HG03097 (cell line): ENCODE measurements at regions not wholly inside any gene's neighbourhood (a gene's known extent, or its start where the extent isn't known, plus 50 kb on each side); places are given as distances from the start of the nearest gene placed in this dataset.

Experiments used
- ATAC-seq: cut with Tn5 transposase; IDR thresholded peaks from one replicate; pipeline ENCODE4 v1.9.1; 2021; ENCODE audit not compliant: unreplicated experiment, low FRiP score

DNA sequence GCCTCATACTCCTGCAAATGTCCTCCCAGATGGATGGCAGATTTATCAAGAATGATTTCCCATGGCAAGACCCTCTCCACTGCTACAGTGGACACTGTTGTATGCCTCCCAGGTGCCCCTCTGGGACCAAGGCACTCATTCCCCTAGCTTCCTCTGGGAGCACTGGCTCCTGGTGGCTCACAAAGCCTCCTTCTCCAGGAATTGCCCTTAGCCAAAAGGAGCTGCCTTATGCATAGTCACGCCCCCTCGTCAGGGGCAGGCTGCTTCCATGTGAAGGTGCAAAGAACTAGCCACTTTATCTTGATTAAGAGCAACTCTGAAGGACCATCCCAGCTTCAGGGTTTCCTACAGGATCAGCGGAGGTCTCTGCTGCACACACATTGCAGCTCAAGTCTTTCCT lies 358.1 kb downstream of the CDK5RAP2 start:
- no peak for ATAC-seq

DNA sequence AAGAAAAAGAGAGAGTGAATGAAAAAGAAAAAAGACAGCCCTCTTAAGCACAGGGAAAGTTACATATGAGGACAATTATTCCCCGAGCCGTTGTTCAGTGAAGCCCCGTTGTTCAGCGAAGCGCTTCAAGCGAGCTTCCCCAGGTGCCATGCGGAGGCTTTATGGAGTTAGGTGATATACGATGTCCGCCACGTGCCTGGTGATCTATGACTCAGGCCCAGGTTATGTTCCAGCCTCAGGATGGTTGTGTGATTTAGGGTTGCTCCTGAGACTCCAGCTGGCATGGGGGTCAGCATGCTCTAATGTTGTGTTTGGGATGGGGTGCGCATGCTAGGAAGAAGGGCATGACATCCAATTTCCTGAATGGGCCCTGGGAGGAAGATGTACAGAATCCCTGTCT lies 365.6 kb downstream of the CDK5RAP2 start:
- ATAC-seq = no peak

DNA sequence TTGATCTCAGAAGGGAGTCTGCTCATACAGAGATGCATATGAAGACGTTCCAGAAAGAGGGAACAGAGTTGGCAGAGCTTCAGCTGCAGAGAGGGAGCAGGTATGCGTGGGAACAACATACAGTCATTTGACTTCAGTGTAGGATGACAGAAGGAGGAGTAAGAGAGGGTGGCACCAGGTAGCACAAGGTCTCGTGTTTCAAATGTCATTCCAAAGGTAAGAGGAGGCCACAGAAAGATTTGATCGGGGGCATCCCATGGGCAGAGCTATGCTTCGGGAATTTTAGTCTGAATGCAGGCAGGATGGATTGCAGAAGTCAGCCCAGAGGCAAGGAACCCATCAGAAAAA lies 367.1 kb downstream of the CDK5RAP2 start:
- ATAC-seq = no peak

DNA sequence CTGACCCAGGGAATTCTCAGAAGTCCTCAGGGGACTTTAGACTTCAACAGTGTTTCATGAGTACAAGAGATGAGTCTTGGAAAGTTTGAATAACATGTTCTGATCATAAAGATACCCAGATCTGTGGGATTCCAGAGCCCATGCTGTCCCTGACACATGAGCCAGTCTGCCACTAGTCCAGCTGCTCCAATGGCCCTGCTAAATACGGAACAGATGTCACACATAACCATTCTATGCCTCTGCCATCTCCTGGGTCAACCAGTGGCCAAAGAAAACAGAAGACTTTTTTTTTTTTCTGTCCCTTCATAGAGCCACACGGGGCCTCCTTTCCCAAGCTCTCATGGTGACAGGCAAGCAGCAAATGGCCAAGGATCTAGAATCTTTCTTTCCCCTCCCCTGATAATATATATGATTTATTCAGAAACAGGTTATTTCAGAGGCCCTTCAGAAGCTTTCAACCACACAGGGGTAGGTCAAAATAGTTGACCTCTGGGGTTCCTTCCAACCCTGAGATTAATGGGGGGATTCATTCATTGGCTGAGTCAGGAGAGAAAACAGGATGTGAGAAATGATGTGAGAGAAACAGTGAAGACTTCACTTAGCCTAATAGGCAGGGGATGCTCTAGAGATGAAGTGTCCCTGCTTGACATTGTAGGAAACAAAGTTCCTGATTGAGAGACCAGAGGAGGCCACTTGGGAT lies 367.7 kb downstream of the CDK5RAP2 start:
- ATAC-seq = no peak

DNA sequence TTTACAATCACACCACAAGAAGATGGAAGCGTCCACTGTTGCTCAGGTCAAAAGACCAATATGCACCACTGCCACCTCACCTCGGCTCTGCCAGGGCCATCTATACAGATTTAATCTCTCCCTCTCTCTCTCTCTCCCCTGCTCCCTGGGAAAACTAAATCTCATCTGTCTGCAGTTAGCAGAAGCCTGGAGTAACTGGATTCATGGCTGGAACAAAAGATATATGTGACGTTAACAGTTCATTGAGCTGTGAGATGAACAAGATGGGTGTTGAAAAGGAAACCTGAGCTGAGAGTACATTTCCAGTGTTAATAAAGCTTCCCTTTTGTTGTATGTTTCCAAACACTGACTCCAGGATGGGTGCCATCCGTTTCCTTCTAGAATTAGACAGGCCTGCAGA lies 369.7 kb downstream of the CDK5RAP2 start:
- ATAC-seq = no peak

DNA sequence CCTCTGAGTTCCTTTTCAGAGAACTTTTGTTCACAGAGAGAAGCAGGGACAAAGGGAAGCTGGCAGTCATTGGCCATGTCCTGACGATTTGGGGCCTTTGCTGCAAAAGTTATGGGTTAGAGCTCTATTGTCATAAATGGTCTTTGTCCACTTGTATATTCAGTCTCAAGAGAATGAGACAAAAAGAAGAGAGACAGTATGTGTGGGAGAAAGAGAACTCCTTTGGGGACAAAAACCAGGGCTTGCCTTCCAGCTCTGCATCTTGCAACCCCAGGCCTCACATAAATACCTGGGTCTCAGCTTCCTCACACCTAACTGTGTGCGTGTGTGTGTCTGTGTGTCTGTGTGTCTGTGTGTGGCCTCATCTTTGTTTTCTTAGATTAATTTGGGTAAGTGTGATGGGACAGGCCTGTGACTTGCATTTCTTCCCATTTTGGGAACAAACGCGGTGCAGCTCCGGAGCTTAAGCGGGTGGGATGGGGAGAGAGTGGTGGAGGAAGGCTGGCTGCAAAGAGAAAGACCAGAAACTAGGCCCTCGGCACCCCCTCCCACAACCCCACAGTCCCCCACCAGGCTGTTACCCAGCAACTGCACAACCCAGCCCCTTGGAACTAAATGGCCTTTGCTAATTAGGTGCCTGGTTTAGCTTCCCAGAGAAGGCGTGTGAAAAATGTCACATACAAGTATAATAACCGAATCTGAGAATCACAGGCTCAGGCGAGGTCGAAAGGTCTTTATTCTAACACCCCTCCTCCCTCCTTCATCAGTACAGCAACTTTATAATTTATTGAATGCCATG lies 376.9 kb downstream of the CDK5RAP2 start:
- no peak for ATAC-seq

DNA sequence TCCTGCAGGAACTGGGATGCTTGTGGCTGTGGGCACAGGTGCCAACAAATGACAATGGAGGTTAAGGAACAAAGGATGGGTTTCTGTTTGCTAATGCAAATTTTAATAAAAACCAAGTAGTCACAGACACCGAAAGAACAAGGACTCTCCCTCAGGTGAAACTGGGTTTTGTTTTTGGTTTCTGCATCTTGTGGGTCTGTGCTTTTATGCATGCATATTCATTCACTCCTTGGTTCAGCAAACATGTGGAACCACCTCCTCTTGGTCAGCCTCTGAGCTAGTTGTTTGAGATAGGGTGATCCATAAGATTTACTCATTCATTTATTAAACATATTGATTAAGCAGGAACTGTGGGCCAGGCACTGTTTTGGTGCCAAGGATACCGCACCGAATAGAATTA lies 381.9 kb downstream of the CDK5RAP2 start:
- no peak for ATAC-seq

DNA sequence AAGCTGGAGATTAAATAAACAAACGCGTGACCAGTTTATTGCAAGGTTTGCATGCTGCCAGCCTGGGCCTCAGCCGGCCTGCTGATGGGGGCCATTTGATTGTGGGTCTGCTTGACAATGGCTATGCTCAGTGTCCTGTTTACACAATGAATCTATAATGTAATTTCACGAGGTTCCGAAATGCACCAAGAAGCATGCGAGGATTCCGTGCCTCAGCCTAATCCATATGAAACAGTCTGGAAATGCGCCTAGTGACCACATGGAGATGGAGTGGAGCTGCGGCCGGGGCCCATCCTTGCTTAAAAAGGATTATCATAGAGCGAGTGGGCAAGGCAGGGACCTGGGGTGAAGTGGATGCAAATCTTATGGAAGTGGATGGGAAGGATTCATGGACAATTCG lies 382.4 kb downstream of the CDK5RAP2 start:
- ATAC-seq = no peak

DNA sequence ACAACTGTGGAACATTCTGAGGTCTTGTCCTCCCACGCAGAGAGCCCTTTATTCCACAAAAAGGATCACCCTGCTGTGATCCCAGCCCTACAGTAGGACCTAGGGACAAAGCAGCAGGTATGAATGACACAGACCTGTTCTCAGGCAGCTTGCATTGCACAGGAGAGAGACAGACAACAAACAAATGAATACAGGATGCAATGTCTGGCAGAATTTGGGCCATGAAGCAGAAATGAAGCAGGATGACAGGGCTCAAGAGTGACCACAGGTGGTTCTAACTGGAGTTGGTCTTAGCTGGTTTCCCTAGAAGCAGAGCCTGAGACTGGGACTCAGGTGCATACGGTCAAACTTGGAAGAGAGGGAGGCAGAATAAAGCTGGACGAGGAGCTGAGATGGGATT lies 388.8 kb downstream of the CDK5RAP2 start:
- no peak for ATAC-seq

DNA sequence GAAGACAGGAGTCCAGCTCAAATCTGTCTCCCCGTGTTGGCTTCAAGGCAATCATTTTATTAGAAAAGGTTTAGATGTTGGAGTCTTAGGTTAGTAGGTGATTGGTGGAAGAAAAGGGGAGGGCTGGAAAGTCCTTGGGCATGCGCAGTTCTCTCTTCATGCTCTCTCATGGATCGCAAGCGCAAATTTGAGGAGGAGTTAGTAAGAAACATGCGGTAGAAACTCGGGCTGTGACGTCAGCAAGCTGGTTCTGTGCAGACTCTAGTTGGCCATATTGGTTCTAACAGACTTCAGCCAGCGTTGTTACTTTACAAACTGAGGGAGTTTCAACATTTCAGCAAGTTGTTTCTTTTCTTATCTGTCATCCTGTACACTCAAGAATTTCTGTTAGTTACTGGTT lies 392.2 kb downstream of the CDK5RAP2 start:
- ATAC-seq = no peak

DNA sequence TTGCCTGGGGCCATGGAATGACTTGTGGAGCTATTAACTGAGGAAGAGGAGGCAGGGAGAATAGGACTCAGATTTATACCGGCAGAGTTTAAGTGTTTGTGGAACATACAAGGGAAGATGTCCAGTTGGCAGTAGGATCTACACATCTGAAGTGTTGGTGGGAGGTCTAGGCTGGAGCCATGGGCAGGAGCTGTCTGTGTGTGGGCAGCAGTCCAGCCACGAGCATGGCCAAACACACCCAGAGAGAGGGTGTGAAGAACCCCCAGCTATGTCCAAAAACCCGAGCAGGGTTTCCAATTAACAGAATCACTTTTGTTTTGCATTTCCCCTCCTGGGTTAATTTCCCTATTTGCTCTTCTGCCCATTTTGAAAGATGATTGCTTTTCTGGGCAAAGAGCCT lies 393.7 kb downstream of the CDK5RAP2 start:
- ATAC-seq = no peak

DNA sequence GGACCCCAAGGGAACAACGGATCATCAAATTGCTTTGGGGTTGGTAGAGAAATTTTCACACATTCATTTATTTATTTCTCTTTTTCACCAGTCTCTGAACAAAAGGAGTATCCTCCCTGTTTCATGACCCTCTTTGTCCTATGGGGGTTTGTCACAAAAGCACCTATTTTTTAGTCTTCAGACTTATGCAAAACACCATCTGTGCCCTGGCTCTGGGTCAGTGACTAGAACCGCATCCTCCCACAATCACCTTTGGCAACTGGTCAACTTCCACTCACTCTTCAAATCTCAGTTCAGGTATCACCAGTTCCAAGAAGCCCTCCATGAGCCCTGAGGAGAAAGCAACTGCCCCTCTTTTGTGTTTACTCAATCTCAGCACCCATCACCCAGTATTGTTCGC lies 395.7 kb downstream of the CDK5RAP2 start:
- ATAC-seq = no peak

DNA sequence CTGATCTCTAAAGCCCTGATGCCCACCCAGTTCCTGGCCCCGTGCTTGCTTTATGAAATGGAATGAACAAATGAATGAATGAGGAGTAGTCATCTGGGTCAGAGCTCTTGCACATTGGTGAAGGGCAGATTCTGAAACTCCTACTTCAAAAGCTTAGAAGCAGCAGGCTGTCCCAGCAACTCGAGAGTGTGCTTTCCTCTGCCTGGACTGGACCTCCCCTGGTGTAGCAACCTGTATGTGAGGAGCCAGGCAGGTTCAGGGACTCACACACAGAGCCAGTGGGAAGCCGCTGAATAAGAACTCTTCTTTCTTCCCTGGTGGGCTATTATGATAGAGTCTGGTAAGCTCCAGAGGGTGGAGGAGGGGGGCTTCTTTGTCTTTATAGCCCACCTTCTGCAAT lies 396.4 kb downstream of the CDK5RAP2 start:
- ATAC-seq = no peak

DNA sequence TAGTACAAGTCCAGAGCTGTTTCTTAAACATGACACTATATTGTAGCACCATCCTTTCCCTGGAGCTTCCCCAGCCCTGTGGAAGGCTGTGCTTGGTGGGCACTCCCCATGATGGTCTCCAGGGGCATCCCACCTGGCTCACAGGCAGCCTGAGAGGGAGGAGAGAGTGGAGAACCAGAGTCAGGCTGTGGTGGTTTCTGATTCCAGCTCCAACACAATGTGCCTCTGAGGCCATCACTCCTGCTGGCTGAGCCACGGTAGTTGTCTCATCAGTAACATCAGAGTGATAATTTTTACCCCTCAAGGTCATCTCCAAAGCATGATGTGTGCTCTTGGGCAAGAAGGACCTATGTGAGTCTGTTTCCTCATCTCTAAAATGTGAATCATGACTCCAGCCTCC lies 398.0 kb downstream of the CDK5RAP2 start:
- ATAC-seq = no peak

DNA sequence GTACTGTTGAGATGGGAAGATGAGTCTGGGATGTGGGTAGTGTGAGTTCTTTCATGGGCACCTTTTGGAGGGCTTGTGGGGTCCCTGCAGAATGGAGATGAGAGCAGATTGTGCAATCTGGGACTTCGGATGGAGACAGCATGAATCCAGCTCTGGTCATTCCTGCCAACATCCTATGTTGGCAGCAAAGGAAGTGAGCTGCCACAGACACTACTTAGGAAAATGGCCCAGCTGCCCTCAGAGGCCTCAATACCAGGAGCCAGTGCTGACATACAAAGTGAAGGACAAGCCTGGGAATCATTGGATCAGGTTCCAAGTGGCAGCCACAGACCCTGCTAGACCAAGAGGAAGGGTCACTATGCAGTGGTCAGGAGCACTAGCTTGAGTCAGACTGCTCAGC lies 402.8 kb downstream of the CDK5RAP2 start:
- ATAC-seq = no peak

DNA sequence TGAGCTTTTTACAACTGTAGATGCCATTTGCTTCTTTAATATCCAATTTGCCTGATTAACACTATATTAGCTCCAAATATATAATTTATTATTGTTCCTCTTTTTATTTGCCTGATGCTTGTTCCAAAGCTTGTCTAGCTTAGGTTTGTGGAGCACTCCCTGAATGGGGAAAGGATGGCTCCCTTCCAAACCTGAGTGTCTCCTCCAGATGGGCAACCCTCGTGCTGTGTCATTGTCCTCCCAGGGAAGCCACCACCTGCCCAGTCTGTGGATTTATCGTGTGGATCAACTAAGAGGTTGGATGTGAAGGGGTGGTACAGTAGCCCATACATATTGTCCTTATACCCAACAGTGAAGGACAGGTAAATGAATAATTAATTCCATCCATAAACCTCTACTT lies 404.9 kb downstream of the CDK5RAP2 start:
- no peak for ATAC-seq

DNA sequence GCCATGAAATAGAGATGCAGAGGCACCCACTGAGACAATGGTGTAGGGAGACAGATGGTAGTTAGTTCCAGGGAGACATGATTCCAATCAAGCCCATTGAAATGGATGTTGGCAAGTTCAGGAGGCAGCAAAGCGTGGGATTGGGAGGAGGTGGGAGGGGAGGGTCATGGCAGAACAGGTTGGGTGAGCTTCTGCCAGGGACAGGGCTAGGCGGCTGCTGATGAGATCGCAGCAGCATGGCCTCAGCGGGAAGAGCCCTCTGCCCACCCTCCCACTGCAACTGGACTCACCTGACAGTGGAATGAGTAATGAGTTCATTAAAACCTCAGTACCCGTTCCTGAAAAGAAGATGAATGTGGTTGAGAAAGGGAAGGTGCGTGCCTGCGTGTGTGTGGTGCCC lies 418.2 kb downstream of the CDK5RAP2 start:
- no peak for ATAC-seq

DNA sequence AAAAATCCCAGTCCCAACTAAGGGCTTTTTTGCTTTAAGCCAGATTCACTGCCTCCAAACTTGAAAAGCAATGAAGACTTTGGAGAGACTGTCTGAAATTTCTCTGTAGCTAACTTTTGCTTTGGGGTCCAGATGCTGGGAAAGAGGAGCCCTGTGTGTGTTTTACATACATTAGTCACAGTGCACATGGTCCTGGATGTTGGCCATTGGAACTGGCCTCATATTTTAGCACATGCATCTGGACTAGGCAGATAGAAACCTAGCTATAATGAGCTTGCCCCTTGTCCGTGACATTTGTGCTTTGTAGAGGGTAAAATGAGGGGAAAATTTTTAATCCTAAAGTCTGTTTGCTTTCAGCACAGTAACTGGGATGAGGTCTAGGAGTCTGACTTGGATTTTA lies 421.7 kb downstream of the CDK5RAP2 start:
- ATAC-seq = no peak

DNA sequence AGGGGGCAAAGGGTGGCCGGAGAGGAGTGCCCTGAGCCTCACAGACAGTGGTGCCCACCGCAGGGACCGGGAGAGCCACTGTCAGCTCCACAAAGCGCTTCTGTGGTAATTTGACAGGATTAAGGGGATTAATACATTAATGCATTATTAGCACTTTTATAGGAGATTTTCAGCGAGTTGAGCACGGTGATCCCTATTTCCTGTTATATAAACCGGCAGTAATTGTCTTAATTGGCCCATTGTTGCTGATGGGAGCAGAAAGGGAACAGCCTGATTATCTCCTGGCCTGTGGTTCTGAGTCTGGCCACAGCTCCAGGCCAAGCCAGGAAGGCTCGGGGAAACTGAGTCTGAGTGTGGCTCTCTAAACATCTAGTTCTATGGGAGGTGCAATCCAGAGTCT lies 423.6 kb downstream of the CDK5RAP2 start:
- ATAC-seq = no peak

DNA sequence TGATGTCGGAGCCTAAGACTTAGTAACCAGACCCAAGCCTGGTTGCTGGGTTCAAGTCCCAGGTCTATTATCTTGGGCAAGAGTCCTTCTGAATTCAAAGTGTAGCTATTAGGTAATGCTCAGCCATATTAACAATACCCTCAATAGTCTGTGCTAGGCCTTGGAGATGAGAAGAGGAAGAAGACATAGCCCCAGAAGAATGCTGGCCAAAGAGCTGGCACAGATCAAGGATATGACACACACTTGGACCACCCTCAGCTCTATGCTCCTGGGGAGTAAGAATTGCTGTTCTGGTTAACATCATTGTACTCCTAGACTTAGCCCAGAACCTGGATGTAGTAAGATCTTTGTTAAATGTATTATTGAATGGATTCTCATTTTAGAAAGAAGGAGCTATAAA lies 426.7 kb downstream of the CDK5RAP2 start:
- no peak for ATAC-seq

DNA sequence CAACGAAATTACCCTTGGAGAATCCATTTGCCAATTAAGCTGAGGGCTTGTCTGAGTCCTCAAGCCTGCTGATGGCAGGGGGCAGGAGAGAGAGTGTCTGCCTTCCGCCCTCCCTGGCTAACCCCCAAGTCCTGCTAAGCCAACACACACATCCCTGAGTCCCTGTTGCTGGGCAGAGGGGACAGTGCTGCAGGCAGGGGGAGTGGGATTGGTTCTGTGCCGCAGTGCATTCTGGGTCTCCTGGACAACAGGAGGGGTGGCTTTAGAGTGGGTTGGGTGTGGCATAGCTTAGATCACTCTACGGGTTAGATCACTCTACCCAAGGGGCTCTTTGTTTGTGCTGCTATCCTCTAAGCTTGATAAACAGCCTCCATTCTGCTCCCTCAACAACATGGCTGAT lies 427.7 kb downstream of the CDK5RAP2 start:
- no peak for ATAC-seq

DNA sequence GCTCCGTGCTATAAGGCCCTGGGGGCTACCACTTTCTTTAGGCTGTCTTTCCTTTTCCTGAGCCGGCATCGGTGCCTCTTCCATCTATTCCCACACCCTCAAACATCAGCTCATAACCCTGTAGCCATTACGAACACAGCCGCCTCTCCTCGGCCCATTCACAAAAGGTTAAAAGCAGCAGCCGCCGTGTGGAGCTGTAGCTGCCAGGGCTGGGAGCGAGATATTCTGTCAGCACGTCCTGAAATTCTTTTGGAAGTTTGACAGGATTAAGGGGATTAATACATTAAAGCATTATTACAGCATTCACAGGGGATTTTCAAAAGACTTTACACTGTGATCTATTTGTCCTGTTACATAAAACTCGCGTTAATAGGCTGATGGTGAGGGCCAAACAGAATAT lies 428.2 kb downstream of the CDK5RAP2 start:
- no peak for ATAC-seq
